ENCODE measurements at regions not wholly inside any gene's neighbourhood (a gene's known extent, or its start where the extent isn't known, plus 50 kb on each side); places are given as distances from the start of the nearest gene placed in this dataset.

DNA sequence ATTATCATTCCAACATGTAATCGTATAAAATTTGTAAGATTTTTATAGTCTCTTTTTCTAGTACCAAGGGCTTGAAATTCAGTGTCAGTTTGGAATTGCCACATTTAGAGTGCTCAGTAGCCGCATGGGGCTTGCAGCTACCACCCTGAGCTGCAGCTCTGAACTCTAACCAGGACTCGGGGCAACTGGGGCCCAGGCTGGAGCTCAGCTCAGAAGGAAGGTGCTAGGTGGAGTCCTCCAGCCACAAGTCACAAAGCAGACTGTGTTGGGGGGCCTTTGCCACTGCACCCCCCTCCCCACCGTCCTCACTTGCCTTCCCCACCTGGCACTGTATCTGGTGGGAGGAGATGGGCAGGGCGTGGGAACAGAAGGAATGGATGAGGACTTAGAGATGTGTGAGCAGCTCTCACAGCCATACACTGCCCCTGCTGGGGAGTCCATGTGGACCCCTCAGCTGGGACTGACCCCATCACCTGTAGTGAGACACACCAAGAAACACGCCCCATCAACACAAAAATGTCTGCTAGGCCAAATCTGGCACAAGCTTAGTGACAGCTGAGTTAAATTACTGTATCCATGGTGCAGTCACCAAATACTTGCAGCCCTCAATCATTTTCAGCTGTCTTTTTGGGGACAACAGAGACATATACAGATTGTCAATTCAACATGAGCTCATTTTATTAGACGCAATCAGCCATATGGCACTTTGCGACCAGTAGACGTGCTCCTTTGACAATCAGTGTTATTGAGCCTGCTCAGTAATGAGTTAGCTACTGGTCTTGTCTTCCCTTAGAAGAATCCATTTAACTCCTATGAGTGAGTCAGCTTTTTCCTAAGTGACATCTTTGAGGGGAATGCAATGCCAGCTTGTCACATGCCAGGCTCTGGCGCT lies 241.7 kb upstream of the RAB4A start:
- in situ Hi-C loops (cut with MboI; ENCODE audit: low sequenced_read_pairs in 4 of 4), result no loop called here
- Histone ChIP-seq H3K27me3 (no peaks in the 10 kb centered on the region), H3K4me3 (no peak overlapping the region), H3K27ac (no peak overlapping the region), H3K36me3 (no peaks in the 10 kb centered on the region), H3K9me3 (no peaks in the 10 kb centered on the region), H3K4me1 (peaks cover 0 to 15% of the 10 kb centered on the region in 2 donors)
- ATAC-seq (peak in 1 of 2 donors; percentile 36), DNase-seq (no peak)
- TF ChIP-seq CTCF (IDR thresholded peaks at IDR 0.05 in 4 of 5, conservative IDR thresholded peaks at IDR 0.05 in 1 of 5) (no peak), POLR2A (IDR thresholded peaks at IDR 0.05) (no peak)
- intact Hi-C loops (cut with DNase I; ENCODE audit: low total_unique reads), result no loop called here

GRCh38 chr1:229029879-229030235 lies 241.1 kb upstream of the RAB4A start:
- TF ChIP-seq CTCF (IDR thresholded peaks at IDR 0.05 in 4 of 5, conservative IDR thresholded peaks at IDR 0.05 in 1 of 5), result no peak
- no peak for TF ChIP-seq POLR2A (IDR thresholded peaks at IDR 0.05)
- H3K27ac ChIP-seq, result no peak overlapping the region
- intact Hi-C loops (cut with DNase I; ENCODE audit: low total_unique reads), result no loop called here
- H3K4me1 ChIP-seq, result peaks cover 0 to 10% of the 10 kb centered on the region in 2 donors
- ATAC-seq (no peak), DNase-seq (no peak)
- H3K36me3 ChIP-seq, result no peaks in the 10 kb centered on the region
- no peaks in the 10 kb centered on the region for H3K27me3 ChIP-seq
- H3K4me3 ChIP-seq, result no peak overlapping the region
- in situ Hi-C loops (cut with MboI; ENCODE audit: low sequenced_read_pairs in 4 of 4), result no loop called here
- H3K9me3 ChIP-seq, result no peaks in the 10 kb centered on the region

- in situ Hi-C loops (cut with MboI; ENCODE audit: low sequenced_read_pairs in 4 of 4), result no loop called here
These were observed 240.3 kb upstream of the RAB4A start for GRCh38 chr1:229030630-229031029.

GRCh38 chr1:229031061-229031460 lies 239.8 kb upstream of the RAB4A start:
- DNase-seq, result no peak
- intact Hi-C loops (cut with DNase I; ENCODE audit: low total_unique reads), result no loop called here
- no peak overlapping the region for H3K4me3 ChIP-seq
- no peak for ATAC-seq
- H3K27me3 ChIP-seq, result no peaks in the 10 kb centered on the region
- in situ Hi-C loops (cut with MboI; ENCODE audit: low sequenced_read_pairs in 4 of 4), result no loop called here
- H3K9me3 ChIP-seq, result no peaks in the 10 kb centered on the region
- H3K27ac ChIP-seq, result no peak overlapping the region
- peaks cover 0 to 8% of the 10 kb centered on the region in 2 donors for H3K4me1 ChIP-seq
- no peaks in the 10 kb centered on the region for H3K36me3 ChIP-seq
- TF ChIP-seq CTCF (IDR thresholded peaks at IDR 0.05 in 4 of 5, conservative IDR thresholded peaks at IDR 0.05 in 1 of 5) (no peak), POLR2A (IDR thresholded peaks at IDR 0.05) (no peak)

More at GRCh38 chr1:229030630-229031029, 240.3 kb upstream of the RAB4A start:
- intact Hi-C loops (cut with DNase I; ENCODE audit: low total_unique reads), result no loop called here
- Histone ChIP-seq H3K27me3 (no peaks in the 10 kb centered on the region), H3K27ac (no peak overlapping the region), H3K9me3 (no peaks in the 10 kb centered on the region), H3K4me1 (peaks cover 0 to 8% of the 10 kb centered on the region in 2 donors), H3K4me3 (no peak overlapping the region), H3K36me3 (no peaks in the 10 kb centered on the region)
- DNase-seq (no peak), ATAC-seq (no peak)
- TF ChIP-seq CTCF (IDR thresholded peaks at IDR 0.05 in 4 of 5, conservative IDR thresholded peaks at IDR 0.05 in 1 of 5) (no peak), POLR2A (IDR thresholded peaks at IDR 0.05) (no peak)

Data from gastrocnemius medialis (tissue), 4 donors.